ENCODE measurements at regions not wholly inside any gene's neighbourhood (a gene's known extent, or its start where the extent isn't known, plus 50 kb on each side); places are given as distances from the start of the nearest gene placed in this dataset.
A peak's percentile ranks its signal among the peaks of the same experiment; 100 is the strongest.

- Mint-ChIP-seq H3K27ac (no peak overlapping the region), H3K9me3 (peaks cover 0 to 6% (median 0%) of the 10 kb centered on the region in 11 donors), H3K36me3 (peaks cover 0 to 5% (median 0%) of the 10 kb centered on the region in 5 donors), H3K4me3 (no peak overlapping the region), H3K27me3 (peaks cover 0 to 9% (median 0%) of the 10 kb centered on the region in 5 donors), H3K4me1 (no peaks in the 10 kb centered on the region)
- no peak for DNase-seq
- intact Hi-C loops (cut with micrococcal nuclease), result no loop called here
- no peak overlapping the region for H3K27ac ChIP-seq (ENCODE audit: low read depth, low read length)
- ChIA-PET POLR2A (no interaction called here), CTCF (no interaction called here)
- H3K27me3 ChIP-seq (ENCODE audit: control insufficient read depth in 2 of 2, insufficient read depth in 2 of 2, low read length in 2 of 2), result no peaks in the 10 kb centered on the region
- no peaks in the 10 kb centered on the region for H3K36me3 ChIP-seq (ENCODE audit: control insufficient read depth in 2 of 3, insufficient read depth in 3 of 3, low read length in 3 of 3)
- H3K4me1 ChIP-seq (ENCODE audit: control insufficient read depth in 2 of 2, insufficient read depth in 2 of 2, low read length in 2 of 2), result no peaks in the 10 kb centered on the region
- no peaks in the 10 kb centered on the region for H3K9me3 ChIP-seq (ENCODE audit: control insufficient read depth in 2 of 3, low read length in 3 of 3)
- ATAC-seq, result no peak
- no peak overlapping the region for H3K4me3 ChIP-seq (ENCODE audit: low read length)
These were observed 594.6 kb downstream of the EFNB2 start for GRCh38 chr13:105940882-105941281.

DNA sequence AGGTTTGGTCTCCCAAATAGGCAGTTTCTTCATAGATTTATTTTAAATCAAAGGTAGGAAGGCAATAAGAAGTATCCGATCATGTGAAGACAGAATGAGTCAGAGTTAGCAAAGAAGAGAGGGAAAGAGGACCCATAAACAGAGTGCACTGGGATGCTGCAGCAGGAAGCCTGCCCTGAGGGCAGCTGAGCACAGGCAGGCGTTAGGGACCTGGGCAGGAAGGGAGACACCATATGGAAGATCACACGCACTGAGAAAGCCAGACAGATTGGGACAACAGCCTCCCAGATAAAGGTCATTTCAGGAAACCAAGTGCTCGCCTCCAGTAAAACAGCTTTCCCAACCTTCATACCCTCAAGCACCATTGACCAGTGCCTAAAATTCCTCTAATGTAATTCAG, 598.0 kb downstream of the EFNB2 start:
- Histone ChIP-seq H3K9me3 (ENCODE audit: control insufficient read depth in 2 of 3, low read length in 3 of 3) (no peaks in the 10 kb centered on the region), H3K4me3 (ENCODE audit: low read length) (no peak overlapping the region), H3K27me3 (ENCODE audit: control insufficient read depth in 2 of 2, insufficient read depth in 2 of 2, low read length in 2 of 2) (no peaks in the 10 kb centered on the region), H3K27ac (ENCODE audit: low read depth, low read length) (no peak overlapping the region), H3K4me1 (ENCODE audit: control insufficient read depth in 2 of 2, insufficient read depth in 2 of 2, low read length in 2 of 2) (no peaks in the 10 kb centered on the region), H3K36me3 (ENCODE audit: control insufficient read depth in 2 of 3, insufficient read depth in 3 of 3, low read length in 3 of 3) (no peaks in the 10 kb centered on the region)
- Mint-ChIP-seq H3K4me3 (no peak overlapping the region), H3K27ac (peak overlapping the region in 1 of 9 donors; percentile 43), H3K4me1 (no peaks in the 10 kb centered on the region), H3K27me3 (peaks cover 0 to 9% (median 0%) of the 10 kb centered on the region in 5 donors), H3K36me3 (peaks cover 0 to 5% (median 0%) of the 10 kb centered on the region in 5 donors), H3K9me3 (peaks cover 0 to 5% (median 0%) of the 10 kb centered on the region in 11 donors)
- ATAC-seq, result no peak
- ChIA-PET POLR2A (no interaction called here), CTCF (no interaction called here)
- intact Hi-C loops (cut with micrococcal nuclease), result no loop called here
- DNase-seq, result no peak

DNA sequence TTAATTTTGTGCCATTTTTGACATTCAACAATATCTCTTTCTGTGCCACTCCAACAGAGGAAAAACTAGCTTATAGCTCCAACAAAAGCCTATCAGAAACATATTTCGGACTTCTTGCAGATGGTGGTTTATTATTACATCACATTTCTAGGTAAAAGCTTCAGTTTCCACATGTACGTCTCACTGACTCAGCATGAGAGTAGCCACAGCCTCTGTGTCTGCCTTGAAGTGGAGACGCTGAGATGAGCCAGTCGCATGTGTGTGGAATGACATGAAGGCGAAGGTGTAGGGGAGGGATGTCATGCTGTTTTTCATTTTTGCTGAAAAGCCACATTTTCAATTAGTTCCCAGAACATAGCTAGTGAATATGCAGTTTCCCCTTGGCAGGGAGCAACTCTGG, 598.6 kb downstream of the EFNB2 start:
- Histone ChIP-seq H3K27ac (ENCODE audit: low read depth, low read length) (no peak overlapping the region), H3K36me3 (ENCODE audit: control insufficient read depth in 2 of 3, insufficient read depth in 3 of 3, low read length in 3 of 3) (no peaks in the 10 kb centered on the region), H3K4me3 (ENCODE audit: low read length) (no peak overlapping the region), H3K27me3 (ENCODE audit: control insufficient read depth in 2 of 2, insufficient read depth in 2 of 2, low read length in 2 of 2) (no peaks in the 10 kb centered on the region), H3K9me3 (ENCODE audit: control insufficient read depth in 2 of 3, low read length in 3 of 3) (no peaks in the 10 kb centered on the region), H3K4me1 (ENCODE audit: control insufficient read depth in 2 of 2, insufficient read depth in 2 of 2, low read length in 2 of 2) (no peaks in the 10 kb centered on the region)
- DNase-seq, result no peak
- no peaks in the 10 kb centered on the region for H3K4me1 Mint-ChIP-seq
- ChIA-PET POLR2A (no interaction called here), CTCF (no interaction called here)
- peaks cover 0 to 5% (median 0%) of the 10 kb centered on the region in 5 donors for H3K36me3 Mint-ChIP-seq
- H3K4me3 Mint-ChIP-seq, result no peak overlapping the region
- no peak for ATAC-seq
- peaks cover 0 to 5% (median 0%) of the 10 kb centered on the region in 11 donors for H3K9me3 Mint-ChIP-seq
- peak overlapping the region in 1 of 9 donors; percentile 43 for H3K27ac Mint-ChIP-seq
- intact Hi-C loops (cut with micrococcal nuclease), result no loop called here
- H3K27me3 Mint-ChIP-seq, result peaks cover 0 to 9% (median 0%) of the 10 kb centered on the region in 5 donors

DNA sequence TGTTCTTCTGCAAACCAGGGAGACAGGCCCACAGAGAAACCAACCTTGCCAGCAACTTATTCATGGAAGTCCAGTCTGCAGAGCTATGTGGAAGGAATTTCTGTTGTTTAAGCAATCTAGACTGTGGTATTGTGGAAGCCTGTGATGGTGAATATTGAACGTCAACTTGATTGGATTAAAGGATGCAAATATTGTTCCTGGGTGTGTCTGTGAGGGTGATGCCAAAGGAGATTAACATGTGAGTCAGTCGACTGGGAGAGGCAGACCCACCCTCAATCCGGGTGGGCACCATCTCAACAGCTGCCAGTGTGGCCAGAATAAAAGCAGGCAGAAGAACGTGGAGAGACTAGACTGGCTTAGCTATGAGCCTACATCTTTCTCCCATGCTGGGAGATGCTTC, 606.0 kb downstream of the EFNB2 start:
- no peaks in the 10 kb centered on the region for H3K4me1 ChIP-seq (ENCODE audit: control insufficient read depth in 2 of 2, insufficient read depth in 2 of 2, low read length in 2 of 2)
- H3K27me3 ChIP-seq (ENCODE audit: control insufficient read depth in 2 of 2, insufficient read depth in 2 of 2, low read length in 2 of 2), result no peaks in the 10 kb centered on the region
- H3K9me3 Mint-ChIP-seq, result peaks cover 0 to 2% (median 0%) of the 10 kb centered on the region in 11 donors
- no peak overlapping the region for H3K27ac Mint-ChIP-seq
- no peak overlapping the region for H3K27ac ChIP-seq (ENCODE audit: low read depth, low read length)
- no peak overlapping the region for H3K4me3 ChIP-seq (ENCODE audit: low read length)
- no peak overlapping the region for H3K4me3 Mint-ChIP-seq
- CTCF ChIA-PET, result no interaction called here
- H3K4me1 Mint-ChIP-seq, result no peaks in the 10 kb centered on the region
- H3K9me3 ChIP-seq (ENCODE audit: control insufficient read depth in 2 of 3, low read length in 3 of 3), result no peaks in the 10 kb centered on the region
- intact Hi-C loops (cut with micrococcal nuclease), result no loop called here
- DNase-seq (no peak), ATAC-seq (no peak)
- POLR2A ChIA-PET, result no interaction called here
- H3K36me3 Mint-ChIP-seq, result no peaks in the 10 kb centered on the region
- H3K27me3 Mint-ChIP-seq, result peaks cover 0 to 10% (median 4%) of the 10 kb centered on the region in 5 donors
- no peaks in the 10 kb centered on the region for H3K36me3 ChIP-seq (ENCODE audit: control insufficient read depth in 2 of 3, insufficient read depth in 3 of 3, low read length in 3 of 3)

- no peaks in the 10 kb centered on the region for H3K27me3 ChIP-seq (ENCODE audit: control insufficient read depth in 2 of 2, insufficient read depth in 2 of 2, low read length in 2 of 2)
- Mint-ChIP-seq H3K27me3 (peaks cover 0 to 10% (median 4%) of the 10 kb centered on the region in 5 donors), H3K4me3 (no peak overlapping the region), H3K4me1 (no peaks in the 10 kb centered on the region), H3K27ac (no peak overlapping the region), H3K9me3 (peaks cover 0 to 2% (median 0%) of the 10 kb centered on the region in 11 donors), H3K36me3 (no peaks in the 10 kb centered on the region)
- no peaks in the 10 kb centered on the region for H3K36me3 ChIP-seq (ENCODE audit: control insufficient read depth in 2 of 3, insufficient read depth in 3 of 3, low read length in 3 of 3)
- H3K4me3 ChIP-seq (ENCODE audit: low read length), result no peak overlapping the region
- POLR2A ChIA-PET, result no interaction called here
- H3K27ac ChIP-seq (ENCODE audit: low read depth, low read length), result no peak overlapping the region
- intact Hi-C loops (cut with micrococcal nuclease), result no loop called here
- CTCF ChIA-PET, result no interaction called here
- no peaks in the 10 kb centered on the region for H3K4me1 ChIP-seq (ENCODE audit: control insufficient read depth in 2 of 2, insufficient read depth in 2 of 2, low read length in 2 of 2)
- no peaks in the 10 kb centered on the region for H3K9me3 ChIP-seq (ENCODE audit: control insufficient read depth in 2 of 3, low read length in 3 of 3)
- no peak for DNase-seq
- no peak for ATAC-seq
These were observed 606.6 kb downstream of the EFNB2 start for GRCh38 chr13:105928901-105929300.

DNA sequence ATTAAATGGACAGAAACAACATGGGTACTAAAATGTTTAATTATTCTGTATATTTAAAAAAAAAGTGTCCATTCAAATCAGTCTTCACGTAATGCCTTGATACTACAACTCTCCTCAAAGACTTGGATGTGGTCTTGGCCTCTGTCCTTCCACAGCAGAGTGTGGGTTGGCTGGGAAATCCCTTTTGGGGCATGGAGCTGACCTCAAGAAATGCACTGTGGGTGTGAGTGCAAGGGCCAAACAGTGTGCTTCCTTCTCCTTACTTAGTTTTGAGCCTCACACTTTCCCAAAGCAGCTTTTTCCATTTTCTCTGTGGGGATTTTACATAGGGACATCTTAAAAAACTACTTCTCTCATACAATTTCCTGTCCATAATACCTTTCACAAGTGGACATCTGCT, 607.4 kb downstream of the EFNB2 start:
- Histone ChIP-seq H3K36me3 (ENCODE audit: control insufficient read depth in 2 of 3, insufficient read depth in 3 of 3, low read length in 3 of 3) (no peaks in the 10 kb centered on the region), H3K4me3 (ENCODE audit: low read length) (no peak overlapping the region), H3K4me1 (ENCODE audit: control insufficient read depth in 2 of 2, insufficient read depth in 2 of 2, low read length in 2 of 2) (no peaks in the 10 kb centered on the region), H3K27me3 (ENCODE audit: control insufficient read depth in 2 of 2, insufficient read depth in 2 of 2, low read length in 2 of 2) (no peaks in the 10 kb centered on the region), H3K27ac (ENCODE audit: low read depth, low read length) (no peak overlapping the region), H3K9me3 (ENCODE audit: control insufficient read depth in 2 of 3, low read length in 3 of 3) (no peaks in the 10 kb centered on the region)
- Mint-ChIP-seq H3K4me3 (no peak overlapping the region), H3K27me3 (peaks cover 0 to 10% (median 4%) of the 10 kb centered on the region in 5 donors), H3K36me3 (no peaks in the 10 kb centered on the region), H3K4me1 (no peaks in the 10 kb centered on the region), H3K27ac (no peak overlapping the region), H3K9me3 (peaks cover 0 to 6% (median 0%) of the 10 kb centered on the region in 11 donors)
- ATAC-seq (no peak), DNase-seq (no peak)
- intact Hi-C loops (cut with micrococcal nuclease), result no loop called here
- POLR2A ChIA-PET, result no interaction called here
- CTCF ChIA-PET, result no interaction called here

- H3K4me3 ChIP-seq (ENCODE audit: low read length), result no peak overlapping the region
- H3K4me3 Mint-ChIP-seq, result no peak overlapping the region
- CTCF ChIA-PET, result no interaction called here
These were observed 610.0 kb downstream of the EFNB2 start for GRCh38 chr13:105925496-105925895.

More at GRCh38 chr13:105925496-105925895, 610.0 kb downstream of the EFNB2 start:
- Mint-ChIP-seq H3K27ac (no peak overlapping the region), H3K9me3 (peaks cover 0 to 6% (median 0%) of the 10 kb centered on the region in 11 donors), H3K4me1 (no peaks in the 10 kb centered on the region), H3K36me3 (no peaks in the 10 kb centered on the region), H3K27me3 (peaks cover 0 to 13% (median 4%) of the 10 kb centered on the region in 5 donors)
- Histone ChIP-seq H3K9me3 (ENCODE audit: control insufficient read depth in 2 of 3, low read length in 3 of 3) (no peaks in the 10 kb centered on the region), H3K36me3 (ENCODE audit: control insufficient read depth in 2 of 3, insufficient read depth in 3 of 3, low read length in 3 of 3) (no peaks in the 10 kb centered on the region), H3K27ac (ENCODE audit: low read depth, low read length) (no peak overlapping the region), H3K27me3 (ENCODE audit: control insufficient read depth in 2 of 2, insufficient read depth in 2 of 2, low read length in 2 of 2) (no peaks in the 10 kb centered on the region), H3K4me1 (ENCODE audit: control insufficient read depth in 2 of 2, insufficient read depth in 2 of 2, low read length in 2 of 2) (no peaks in the 10 kb centered on the region)
- POLR2A ChIA-PET, result no interaction called here
- no peak for DNase-seq
- ATAC-seq, result no peak
- intact Hi-C loops (cut with micrococcal nuclease), result no loop called here
